WTC11 (cell line): ENCODE measurements at regions not wholly inside any gene's neighbourhood (a gene's known extent, or its start where the extent isn't known, plus 50 kb on each side); places are given as distances from the start of the nearest gene placed in this dataset.

Experiments
- ATAC-seq: fragments of 200-7000 bp; cut with Tn5 transposase; 2 replicates; pipeline ENCODE4 v1.10.0; 2021; ENCODE audit warnings: mild to moderate bottlenecking, moderate library complexity
- CTCF ChIA-PET: fragments of 300-600 bp; sonication (Branson Sonifier 250); formaldehyde crosslinking; loops from one replicate; lab custom pipeline; 2021; ENCODE audit warnings: antibody characterized with exemption; lab: Charles Lee
- POLR2A ChIA-PET: fragments of 350-600 bp; sonication (Branson Sonifier 250); formaldehyde crosslinking; loops from one replicate; lab custom pipeline; 2021; ENCODE audit warnings: antibody characterized with exemption; lab: Charles Lee
- DNase-seq: peaks from one replicate; pipeline ENCODE4 v3.0.0; 2021; ENCODE audit warnings: low spot score
- H3K27ac Mint-ChIP-seq: 2 replicates; pipeline ENCODE4 v1.8.0; 2021; ENCODE audit warnings: mixed read lengths
- H3K27me3 Mint-ChIP-seq: 2 replicates; pipeline ENCODE4 v1.8.0; 2021; ENCODE audit warnings: low read depth, mild to moderate bottlenecking, moderate library complexity, mixed read lengths
- H3K36me3 Mint-ChIP-seq: 2 replicates; pipeline ENCODE4 v1.8.0; 2021; ENCODE audit warnings: mixed read lengths
- H3K4me1 Mint-ChIP-seq: 2 replicates; pipeline ENCODE4 v1.8.0; 2022; ENCODE audit warnings: mixed read lengths
- H3K4me3 Mint-ChIP-seq: 2 replicates; pipeline ENCODE4 v1.8.0; 2021; ENCODE audit warnings: mild to moderate bottlenecking, moderate library complexity, mixed read lengths
- H3K9me3 Mint-ChIP-seq: 2 replicates; pipeline ENCODE4 v1.8.0; 2021; ENCODE audit warnings: mixed read lengths
- ATF1 ChIP-seq: sonication (generic); formaldehyde crosslinking; IDR thresholded peaks from 2 replicates; pipeline ENCODE4 v1.8.1; 2023; ENCODE audit warnings: mild to moderate bottlenecking, moderate library complexity, missing genetic modification reagents
- ATF2 ChIP-seq: sonication (generic); formaldehyde crosslinking; IDR thresholded peaks from 2 replicates; pipeline ENCODE4 v1.8.1; 2022; ENCODE audit warnings: low read depth, missing genetic modification reagents, borderline replicate concordance
- CDX4 ChIP-seq: fragments of 250-450 bp; sonication (Bioruptor Pico); IDR thresholded peaks from 2 replicates; pipeline ENCODE4 v1.9.0; 2021; ENCODE audit warnings: moderate library complexity, mild to moderate bottlenecking, inconsistent platforms, borderline replicate concordance
- E2F1 ChIP-seq: sonication (generic); formaldehyde crosslinking; IDR thresholded peaks from 2 replicates; pipeline ENCODE4 v1.8.0; 2022; ENCODE audit warnings: mild to moderate bottlenecking, missing genetic modification reagents
- MAX ChIP-seq: sonication (generic); formaldehyde crosslinking; IDR thresholded peaks from 2 replicates; pipeline ENCODE4 v1.8.0; 2022; ENCODE audit warnings: mild to moderate bottlenecking, missing genetic modification reagents
- OVOL2 ChIP-seq: fragments of 250-450 bp; sonication (Bioruptor Pico); IDR thresholded peaks from 2 replicates; pipeline ENCODE4 v1.9.0; 2021; ENCODE audit warnings: mild to moderate bottlenecking, borderline replicate concordance
- PREB ChIP-seq: sonication (generic); formaldehyde crosslinking; IDR thresholded peaks from 2 replicates; pipeline ENCODE4 v1.8.1; 2022; ENCODE audit warnings: mild to moderate bottlenecking, missing genetic modification reagents, moderate library complexity, borderline replicate concordance
- STAT6 ChIP-seq: sonication (generic); formaldehyde crosslinking; conservative IDR thresholded peaks from 2 replicates; pipeline ENCODE4 v1.8.1; 2023; ENCODE audit warnings: mild to moderate bottlenecking, low read depth, missing genetic modification reagents, moderate library complexity
- ZBTB43 ChIP-seq: sonication (generic); formaldehyde crosslinking; IDR thresholded peaks from 2 replicates; pipeline ENCODE4 v1.8.1; 2023; ENCODE audit warnings: mild to moderate bottlenecking, missing genetic modification reagents
- ZNF425 ChIP-seq: fragments of 250-450 bp; sonication (Bioruptor Pico); conservative IDR thresholded peaks from 2 replicates; pipeline ENCODE4 v1.9.0; 2021; ENCODE audit warnings: mild to moderate bottlenecking
- ZNF512 ChIP-seq: sonication (generic); formaldehyde crosslinking; IDR thresholded peaks from 2 replicates; pipeline ENCODE4 v1.8.1; 2022; ENCODE audit warnings: missing genetic modification reagents, borderline replicate concordance
- ZNF532 ChIP-seq: fragments of 250-450 bp; sonication (Bioruptor Pico); IDR thresholded peaks from 2 replicates; pipeline ENCODE4 v1.9.0; 2021; ENCODE audit warnings: mild to moderate bottlenecking, borderline replicate concordance

- TF ChIP-seq ATF2 (CRISPR knock-in tag) (no peak), CDX4 (CRISPR knock-in tag) (no peak), ZNF512 (no peak), E2F1 (no peak), ZNF425 (CRISPR knock-in tag) (no peak), STAT6 (CRISPR knock-in tag) (no peak)
Observed at GRCh38 chr3:1870738-1871137, 227.9 kb upstream of the CNTN4 start (continued).

- Mint-ChIP-seq H3K4me1 (no peaks in the 10 kb centered on the region), H3K36me3 (peaks cover 62% of the 10 kb centered on the region), H3K27me3 (peaks cover 8% of the 10 kb centered on the region), H3K4me3 (no peak overlapping the region), H3K27ac (no peak overlapping the region), H3K9me3 (peaks cover 75% of the 10 kb centered on the region)
- CTCF ChIA-PET = no interaction called here
- DNase-seq = no peak
- POLR2A ChIA-PET = no interaction called here
- ATAC-seq = no peak
- TF ChIP-seq ZBTB43 (CRISPR knock-in tag) (no peak), OVOL2 (no peak), CDX4 (CRISPR knock-in tag) (no peak), PREB (CRISPR knock-in tag) (no peak), ZNF532 (CRISPR knock-in tag) (no peak), ATF1 (CRISPR knock-in tag) (no peak), MAX (no peak), STAT6 (CRISPR knock-in tag) (no peak)
Observed at GRCh38 chr3:1883534-1883933, 215.1 kb upstream of the CNTN4 start.
